GM12874 (cell line): ENCODE measurements at regions not wholly inside any gene's neighbourhood (a gene's known extent, or its start where the extent isn't known, plus 50 kb on each side); places are given as distances from the start of the nearest gene placed in this dataset.

Source experiments
- TF ChIP-seq, protein P1 (sequence below): IDR thresholded peaks from 2 replicates; pipeline ENCODE4 v1.5.1; 2011; ENCODE audit warnings: low read depth, mild to moderate bottlenecking, control low read depth, low read length, moderate library complexity; ENCODE audit not compliant: insufficient read depth

DNA sequence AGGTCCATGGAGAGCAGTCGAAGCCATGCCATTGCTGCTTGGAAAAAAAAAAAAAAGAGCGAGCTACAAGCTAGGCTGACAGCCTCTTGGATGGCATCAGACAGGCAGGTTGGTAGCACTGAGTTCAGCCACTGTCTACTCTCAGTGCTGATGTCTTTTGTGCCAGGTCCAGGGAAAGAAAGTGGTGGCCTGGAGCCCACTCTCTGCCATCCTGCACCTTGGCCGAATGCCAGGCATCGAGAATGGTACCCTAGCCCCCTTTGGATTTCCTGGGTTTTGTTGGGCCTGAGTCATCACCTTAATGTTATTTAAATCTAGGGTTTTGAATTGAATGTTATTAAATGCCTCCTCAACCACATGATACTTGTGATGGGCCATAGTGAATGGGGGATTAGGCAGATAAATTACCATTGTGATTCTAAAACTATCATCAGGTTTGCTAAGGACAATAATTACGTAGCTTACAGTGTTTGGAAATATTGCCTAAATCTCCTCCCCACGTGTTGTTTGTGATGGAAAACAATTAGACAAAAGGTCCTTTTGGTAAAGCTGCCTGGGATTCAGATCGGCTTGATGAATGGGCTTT lies 195.7 kb upstream of the GPR26 start:
- TF ChIP-seq, protein P1, sequence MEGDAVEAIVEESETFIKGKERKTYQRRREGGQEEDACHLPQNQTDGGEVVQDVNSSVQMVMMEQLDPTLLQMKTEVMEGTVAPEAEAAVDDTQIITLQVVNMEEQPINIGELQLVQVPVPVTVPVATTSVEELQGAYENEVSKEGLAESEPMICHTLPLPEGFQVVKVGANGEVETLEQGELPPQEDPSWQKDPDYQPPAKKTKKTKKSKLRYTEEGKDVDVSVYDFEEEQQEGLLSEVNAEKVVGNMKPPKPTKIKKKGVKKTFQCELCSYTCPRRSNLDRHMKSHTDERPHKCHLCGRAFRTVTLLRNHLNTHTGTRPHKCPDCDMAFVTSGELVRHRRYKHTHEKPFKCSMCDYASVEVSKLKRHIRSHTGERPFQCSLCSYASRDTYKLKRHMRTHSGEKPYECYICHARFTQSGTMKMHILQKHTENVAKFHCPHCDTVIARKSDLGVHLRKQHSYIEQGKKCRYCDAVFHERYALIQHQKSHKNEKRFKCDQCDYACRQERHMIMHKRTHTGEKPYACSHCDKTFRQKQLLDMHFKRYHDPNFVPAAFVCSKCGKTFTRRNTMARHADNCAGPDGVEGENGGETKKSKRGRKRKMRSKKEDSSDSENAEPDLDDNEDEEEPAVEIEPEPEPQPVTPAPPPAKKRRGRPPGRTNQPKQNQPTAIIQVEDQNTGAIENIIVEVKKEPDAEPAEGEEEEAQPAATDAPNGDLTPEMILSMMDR, result no peak

DNA sequence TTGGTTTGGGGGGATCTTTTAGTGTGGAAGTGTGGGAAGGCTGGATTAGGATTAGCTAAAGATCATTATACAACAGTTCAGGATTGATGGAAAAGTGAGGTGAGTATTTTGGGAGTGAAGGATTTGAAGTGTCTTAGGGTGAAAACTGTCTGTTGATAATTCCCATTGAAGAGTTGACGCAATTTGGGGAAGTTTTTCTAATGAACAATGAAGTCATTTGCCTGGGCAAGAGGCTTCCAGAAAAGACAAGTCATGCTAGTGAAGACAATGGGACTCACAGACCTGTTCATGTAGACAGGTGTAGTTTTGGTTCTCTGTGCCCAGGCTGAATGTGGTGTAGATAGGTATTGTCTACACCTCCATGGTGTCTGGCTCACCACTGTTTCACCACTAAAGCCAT lies 194.3 kb upstream of the GPR26 start:
- TF ChIP-seq, protein P1, result no peak

DNA sequence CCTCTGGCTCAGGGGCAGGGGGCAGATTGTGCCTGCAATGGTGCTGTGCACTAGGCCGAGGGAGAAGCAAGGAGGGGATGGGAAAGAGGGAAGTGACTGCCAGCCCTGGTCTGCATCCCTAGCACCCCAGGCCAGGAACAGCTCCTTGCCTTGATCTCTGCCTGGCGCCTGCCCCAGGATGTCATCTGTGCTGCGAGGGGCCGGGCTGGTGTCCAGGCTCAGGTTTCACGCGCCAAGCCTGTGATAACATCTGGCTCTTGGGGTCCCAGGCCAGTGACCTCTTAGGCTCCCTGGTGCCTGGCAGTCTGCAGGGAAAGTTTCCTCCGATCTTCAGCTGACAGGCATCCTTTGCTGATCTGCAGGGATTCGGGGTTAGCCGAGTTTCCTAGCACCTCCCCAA lies 193.5 kb upstream of the GPR26 start:
- TF ChIP-seq, protein P1, result no peak

DNA sequence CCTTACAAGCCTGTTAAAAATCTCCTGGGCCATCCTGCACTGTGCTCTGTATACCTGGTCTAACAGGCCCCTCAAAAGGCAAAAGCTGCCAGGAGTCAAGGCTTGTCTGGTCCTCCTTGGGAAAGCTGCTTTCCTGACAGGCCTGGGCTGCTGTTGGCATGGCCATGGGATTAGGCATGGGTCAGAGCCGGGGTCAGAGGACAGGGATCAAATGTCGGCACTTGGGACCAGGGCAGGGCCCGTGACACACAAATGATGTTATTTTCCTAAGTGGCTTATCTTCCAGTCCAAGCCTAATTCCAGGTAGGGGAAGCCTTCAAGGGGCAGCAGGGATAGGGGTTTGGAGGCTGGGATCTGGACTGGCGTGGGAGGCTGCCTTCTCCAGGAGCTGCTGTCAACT lies 191.5 kb upstream of the GPR26 start:
- TF ChIP-seq, protein P1, result no peak

DNA sequence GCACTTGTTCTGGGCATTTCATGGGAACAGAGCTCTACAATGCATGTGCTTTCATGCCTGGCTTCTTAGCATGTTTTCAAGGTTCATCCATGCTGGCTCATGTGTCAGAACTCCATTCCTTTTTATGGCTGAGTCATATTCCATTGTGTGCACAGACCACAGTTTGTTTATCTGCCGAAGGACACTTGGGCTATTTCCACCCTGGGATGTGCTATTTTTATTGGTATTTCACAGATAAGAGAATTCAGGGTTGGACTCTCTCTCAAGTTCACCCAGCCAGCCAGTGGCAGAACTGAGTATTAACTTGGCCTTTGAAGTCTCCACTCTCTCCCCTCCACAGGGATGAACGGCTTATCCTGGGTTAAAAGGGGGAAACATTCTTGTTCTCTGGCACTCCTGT lies 190.7 kb upstream of the GPR26 start:
- TF ChIP-seq, protein P1, result no peak

DNA sequence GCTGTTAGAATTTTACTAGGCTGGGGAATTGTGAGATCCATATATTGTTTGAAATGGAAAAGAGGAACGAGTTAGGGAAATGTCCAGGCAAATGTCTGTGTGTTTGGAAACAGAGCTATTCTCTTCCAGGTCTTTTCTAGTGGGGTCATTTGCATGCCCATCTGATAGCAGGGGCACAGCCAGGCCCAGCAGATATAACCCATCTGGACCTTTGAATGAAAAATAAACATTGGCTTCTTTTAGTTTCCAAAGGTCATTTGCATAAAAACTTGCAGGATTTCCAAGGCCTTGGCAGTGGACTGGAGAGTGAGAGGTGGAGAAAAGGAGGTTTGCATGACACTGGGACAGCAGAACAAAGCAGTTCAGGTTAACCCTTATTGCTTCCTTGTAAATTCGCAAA lies 188.0 kb upstream of the GPR26 start:
- TF ChIP-seq, protein P1, result no peak

DNA sequence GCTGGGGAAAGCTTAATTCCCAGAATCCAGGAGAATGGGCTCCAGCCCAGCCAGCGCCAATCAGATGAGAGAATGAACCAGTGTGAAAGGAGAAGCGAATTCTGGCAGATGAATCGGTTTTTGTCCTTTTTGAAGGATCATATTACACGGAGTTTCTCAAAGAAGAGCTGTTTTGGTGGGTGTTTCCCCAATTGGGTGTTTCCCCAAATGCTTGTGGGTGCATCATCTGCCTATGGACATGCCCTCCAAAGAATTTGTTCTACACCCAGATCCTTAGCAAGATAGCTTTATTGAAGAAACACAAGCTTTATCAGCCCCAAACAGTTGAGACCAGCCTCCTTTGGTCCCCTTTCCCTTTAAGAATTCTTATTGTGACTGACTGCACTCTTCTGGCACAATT lies 186.5 kb upstream of the GPR26 start:
- TF ChIP-seq, protein P1, result no peak
